ENCODE measurements at regions not wholly inside any gene's neighbourhood (a gene's known extent, or its start where the extent isn't known, plus 50 kb on each side); places are given as distances from the start of the nearest gene placed in this dataset.

- no peak for DNase-seq (ENCODE audit: low spot score)
- no peak overlapping the region for H3K27ac Mint-ChIP-seq (ENCODE audit: unreplicated experiment)
- H3K36me3 Mint-ChIP-seq (ENCODE audit: low read depth, unreplicated experiment): no peaks in the 10 kb centered on the region
- no peak for TF ChIP-seq CTCF (IDR thresholded peaks at IDR 0.05; ENCODE audit: unreplicated experiment)
- H3K9me3 Mint-ChIP-seq (ENCODE audit: unreplicated experiment): no peaks in the 10 kb centered on the region
- no peak overlapping the region for H3K4me3 Mint-ChIP-seq (ENCODE audit: unreplicated experiment)
- H3K4me1 Mint-ChIP-seq (ENCODE audit: unreplicated experiment): peaks cover 8% of the 10 kb centered on the region
- peaks cover 4% of the 10 kb centered on the region for H3K27me3 Mint-ChIP-seq (ENCODE audit: unreplicated experiment)
Observed at GRCh38 chr2:397521-397920, 109.6 kb upstream of the ALKAL2 start.

GRCh38 chr2:396903-397302 lies 109.0 kb upstream of the ALKAL2 start:
- Mint-ChIP-seq H3K36me3 (ENCODE audit: low read depth, unreplicated experiment) (no peaks in the 10 kb centered on the region), H3K4me1 (ENCODE audit: unreplicated experiment) (peaks cover 12% of the 10 kb centered on the region), H3K9me3 (ENCODE audit: unreplicated experiment) (no peaks in the 10 kb centered on the region), H3K4me3 (ENCODE audit: unreplicated experiment) (no peak overlapping the region), H3K27ac (ENCODE audit: unreplicated experiment) (no peak overlapping the region), H3K27me3 (ENCODE audit: unreplicated experiment) (peaks cover 6% of the 10 kb centered on the region)
- no peak for DNase-seq (ENCODE audit: low spot score)
- no peak for TF ChIP-seq CTCF (IDR thresholded peaks at IDR 0.05; ENCODE audit: unreplicated experiment)

- Mint-ChIP-seq H3K4me1 (ENCODE audit: unreplicated experiment) (peaks cover 21% of the 10 kb centered on the region), H3K36me3 (ENCODE audit: low read depth, unreplicated experiment) (peaks cover 4% of the 10 kb centered on the region), H3K27me3 (ENCODE audit: unreplicated experiment) (peaks cover 6% of the 10 kb centered on the region), H3K9me3 (ENCODE audit: unreplicated experiment) (no peaks in the 10 kb centered on the region), H3K4me3 (ENCODE audit: unreplicated experiment) (no peak overlapping the region), H3K27ac (ENCODE audit: unreplicated experiment) (no peak overlapping the region)
- no peak for DNase-seq (ENCODE audit: low spot score)
- TF ChIP-seq CTCF (IDR thresholded peaks at IDR 0.05; ENCODE audit: unreplicated experiment): no peak
Observed at GRCh38 chr2:395886-396285, 108.0 kb upstream of the ALKAL2 start.

- Mint-ChIP-seq H3K9me3 (ENCODE audit: unreplicated experiment) (no peaks in the 10 kb centered on the region), H3K36me3 (ENCODE audit: low read depth, unreplicated experiment) (peaks cover 4% of the 10 kb centered on the region), H3K27me3 (ENCODE audit: unreplicated experiment) (peaks cover 10% of the 10 kb centered on the region), H3K27ac (ENCODE audit: unreplicated experiment) (peak overlapping the region; percentile 89), H3K4me3 (ENCODE audit: unreplicated experiment) (no peak overlapping the region), H3K4me1 (ENCODE audit: unreplicated experiment) (peaks cover 25% of the 10 kb centered on the region)
- peak; percentile 39 for DNase-seq (ENCODE audit: low spot score)
- no peak for TF ChIP-seq CTCF (IDR thresholded peaks at IDR 0.05; ENCODE audit: unreplicated experiment)
Observed at GRCh38 chr2:393711-394696, 106.1 kb upstream of the ALKAL2 start.

DNA sequence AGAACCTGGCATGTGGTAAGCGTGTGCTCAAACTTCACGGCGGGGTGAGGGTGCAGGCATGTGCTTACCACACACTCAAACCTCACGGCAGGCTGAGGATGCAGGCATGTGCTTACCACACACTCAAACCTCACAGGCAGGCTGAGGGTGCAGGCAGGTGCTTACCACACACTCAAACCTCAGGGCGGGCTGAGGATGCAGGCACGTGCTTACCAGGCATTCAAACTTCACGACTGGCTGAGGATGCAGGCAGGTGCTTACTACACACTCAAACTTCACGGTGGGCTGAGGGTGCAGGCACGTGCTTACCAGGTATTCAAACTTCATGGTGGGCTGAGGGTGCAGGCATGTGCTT lies 105.0 kb upstream of the ALKAL2 start:
- Mint-ChIP-seq H3K4me1 (ENCODE audit: unreplicated experiment) (peaks cover 25% of the 10 kb centered on the region), H3K9me3 (ENCODE audit: unreplicated experiment) (no peaks in the 10 kb centered on the region), H3K4me3 (ENCODE audit: unreplicated experiment) (no peak overlapping the region), H3K36me3 (ENCODE audit: low read depth, unreplicated experiment) (peaks cover 4% of the 10 kb centered on the region), H3K27ac (ENCODE audit: unreplicated experiment) (no peak overlapping the region), H3K27me3 (ENCODE audit: unreplicated experiment) (peaks cover 10% of the 10 kb centered on the region)
- no peak for DNase-seq (ENCODE audit: low spot score)
- TF ChIP-seq CTCF (IDR thresholded peaks at IDR 0.05; ENCODE audit: unreplicated experiment): no peak

All from endothelial cell (in vitro differentiated cells).